Lung (tissue), 11 donors: ENCODE measurements at regions not wholly inside any gene's neighbourhood (a gene's known extent, or its start where the extent isn't known, plus 50 kb on each side); places are given as distances from the start of the nearest gene placed in this dataset.

Experiments used
- ATAC-seq: fragments of 200-7000 bp; cut with Tn5 transposase; one replicate; pipeline ENCODE4 v1.9.1; 2020; ENCODE audit warnings: moderate number of reproducible peaks; ENCODE audit not compliant: insufficient read depth, low FRiP score
- DNase-seq, 3 donors: peaks; one replicate each; pipeline ENCODE4 v3.0.0-alpha.2; 2013 to 2017
- H3K27ac ChIP-seq, 2 donors: one replicate each; pipeline ENCODE4 v1.5.1; 2013; ENCODE audit warnings: mild to moderate bottlenecking in 2 of 2, moderate library complexity in 2 of 2, control low read depth in 1 of 2, inconsistent platforms in 1 of 2, low read depth in 1 of 2, low read length in 1 of 2
- H3K27me3 ChIP-seq, 3 donors: one replicate each; pipeline ENCODE4 v1.5.1; 2013; ENCODE audit warnings: low read length in 2 of 3; ENCODE audit not compliant: control insufficient read depth in 3 of 3, insufficient read depth in 3 of 3
- H3K36me3 ChIP-seq, 4 donors: one replicate each; pipeline ENCODE4 v1.5.1; 2013; ENCODE audit warnings: low read length in 4 of 4, mild to moderate bottlenecking in 1 of 4, moderate library complexity in 1 of 4; ENCODE audit not compliant: control insufficient read depth in 4 of 4, insufficient read depth in 4 of 4
- H3K4me1 ChIP-seq, 5 donors: one replicate each; pipeline ENCODE4 v1.5.1; 2013; ENCODE audit warnings: low read length in 5 of 5, mild to moderate bottlenecking in 2 of 5, moderate library complexity in 1 of 5; ENCODE audit not compliant: control insufficient read depth in 5 of 5, insufficient read depth in 5 of 5
- H3K4me3 ChIP-seq: one replicate; pipeline ENCODE4 v1.5.1; 2013; ENCODE audit warnings: mild to moderate bottlenecking, control low read depth, moderate library complexity
- H3K9ac ChIP-seq, 2 donors: one replicate each; pipeline ENCODE4 v1.5.1; 2013; ENCODE audit warnings: low read length in 2 of 2, control low read depth in 1 of 2; ENCODE audit not compliant: insufficient read depth in 1 of 2
- H3K9me3 ChIP-seq, 4 donors: one replicate each; pipeline ENCODE4 v1.5.1; 2013; ENCODE audit warnings: low read length in 3 of 4, mild to moderate bottlenecking in 1 of 4, moderate library complexity in 1 of 4; ENCODE audit not compliant: control insufficient read depth in 4 of 4, insufficient read depth in 3 of 4
- CTCF ChIP-seq: IDR thresholded peaks from 2 replicates; pipeline ENCODE4 v1.5.1; 2012; ENCODE audit warnings: mild to moderate bottlenecking; ENCODE audit errors: control extremely low read depth, extremely low read depth
- WGBS, 2 donors: extraction: QIAGEN DNeasy Blood & Tissue Kit; methylation state at CpG; one replicate each; pipeline ENCODE4 v1.1.7; 2013; 5-methylcytosine and 5-hydroxymethylcytosine counted together
- donor health status: control.
- donor health status: control.
- donor health status: Bipolar disorder and iron deficiency.
- donor health status: healthy.
- donor health status: DM: yes; HTN: yes; CAD: no.

GRCh38 chr20:10916312-10916711 lies 242.5 kb upstream of the JAG1 start:
- 96 to 100% methylated on average over 1 of the region's 1 CpG for whole genome bisulfite sequencing, 2 donors
- H3K27ac ChIP-seq: no peak overlapping the region
- H3K9me3 ChIP-seq: peaks cover 0 to 2% (median 0%) of the 10 kb centered on the region in 4 donors
- H3K9ac ChIP-seq: no peak overlapping the region
- H3K36me3 ChIP-seq: no peaks in the 10 kb centered on the region
- DNase-seq (no peak), ATAC-seq (no peak)
- H3K4me1 ChIP-seq: peaks cover 0 to 5% (median 0%) of the 10 kb centered on the region in 5 donors
- no peak for TF ChIP-seq CTCF
- no peak overlapping the region for H3K4me3 ChIP-seq
- H3K27me3 ChIP-seq: no peaks in the 10 kb centered on the region

- Histone ChIP-seq H3K4me3 (no peak overlapping the region), H3K36me3 (no peaks in the 10 kb centered on the region), H3K27me3 (no peaks in the 10 kb centered on the region), H3K27ac (no peak overlapping the region), H3K9ac (no peak overlapping the region), H3K9me3 (peaks cover 0 to 2% (median 0%) of the 10 kb centered on the region in 4 donors), H3K4me1 (peaks cover 0 to 10% (median 0%) of the 10 kb centered on the region in 5 donors)
- DNase-seq: no peak
- no peak for TF ChIP-seq CTCF
- 84 to 96% methylated on average over 5 of the region's 5 CpGs for WGBS, 2 donors
- no peak for ATAC-seq
Observed at GRCh38 chr20:10917826-10918225, 244.0 kb upstream of the JAG1 start.

GRCh38 chr20:10919396-10920140 lies 245.8 kb upstream of the JAG1 start:
- 75 to 87% methylated on average over 6 of the region's 6 CpGs for WGBS, 2 donors
- ATAC-seq (no peak), DNase-seq (no peak)
- Histone ChIP-seq H3K36me3 (no peaks in the 10 kb centered on the region), H3K27ac (no peak overlapping the region), H3K9ac (no peak overlapping the region), H3K4me1 (peaks cover 0 to 26% (median 0%) of the 10 kb centered on the region in 5 donors), H3K4me3 (no peak overlapping the region), H3K9me3 (no peaks in the 10 kb centered on the region), H3K27me3 (no peaks in the 10 kb centered on the region)
- TF ChIP-seq CTCF: no peak
